A204.1 (cell line): ENCODE measurements at regions not wholly inside any gene's neighbourhood (a gene's known extent, or its start where the extent isn't known, plus 50 kb on each side); places are given as distances from the start of the nearest gene placed in this dataset.

Experiments
- FAIRE-seq: peaks from 2 replicates; lab custom pipeline; 2012; peaks lifted over from hg19 to GRCh38; lab: Jason Lieb, UNC

- no peak for FAIRE-seq
These were observed 50.0 kb upstream of the CHD6 start for GRCh38 chr20:41668057-41668749.
